ENCODE measurements at regions not wholly inside any gene's neighbourhood (a gene's known extent, or its start where the extent isn't known, plus 50 kb on each side); places are given as distances from the start of the nearest gene placed in this dataset.

DNA sequence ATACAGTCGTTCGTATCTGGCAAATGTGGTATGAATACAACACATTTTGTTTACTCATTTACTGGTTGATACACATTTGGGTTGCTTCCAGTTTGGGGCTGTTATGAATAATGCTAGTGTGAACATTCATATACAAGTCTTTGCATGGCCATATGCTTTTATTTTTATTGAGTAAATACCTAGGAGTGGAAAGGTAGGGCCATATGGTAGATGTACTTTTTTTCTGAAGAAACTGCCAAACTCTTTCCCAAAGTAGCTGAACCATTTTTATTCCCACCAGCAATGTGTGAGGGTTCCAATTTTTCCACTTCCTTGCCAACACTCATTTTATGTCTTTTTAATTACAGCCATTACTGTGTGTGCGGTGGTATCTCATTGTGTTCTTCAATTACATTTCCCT lies 496.2 kb upstream of the NRXN1 start:
- DNase-seq (ENCODE audit: low read depth, low spot score): no peak

DNA sequence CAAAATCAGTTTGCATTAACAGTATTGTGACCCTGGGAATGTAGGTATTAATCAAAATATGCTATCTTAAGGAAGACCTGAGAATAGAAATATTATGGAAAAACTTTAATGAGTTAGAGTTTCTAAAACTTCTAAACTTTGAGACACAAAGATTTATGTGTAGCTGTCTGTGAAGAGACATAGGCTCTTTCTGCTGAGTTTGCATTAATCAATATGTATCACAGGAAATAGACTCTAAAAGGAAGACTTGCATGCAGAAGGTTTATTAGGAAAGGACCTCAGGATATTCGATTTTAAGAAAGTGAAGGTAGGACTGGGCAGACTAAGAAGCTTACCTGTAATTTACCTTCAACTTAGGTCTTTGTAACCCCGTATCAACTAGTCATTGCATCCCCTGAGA lies 494.8 kb upstream of the NRXN1 start:
- no peak for DNase-seq (ENCODE audit: low read depth, low spot score)

- DNase-seq (ENCODE audit: low read depth, low spot score): no peak
Measured at GRCh38 chr2:51516667-51517066, 484.7 kb upstream of the NRXN1 start.

DNA sequence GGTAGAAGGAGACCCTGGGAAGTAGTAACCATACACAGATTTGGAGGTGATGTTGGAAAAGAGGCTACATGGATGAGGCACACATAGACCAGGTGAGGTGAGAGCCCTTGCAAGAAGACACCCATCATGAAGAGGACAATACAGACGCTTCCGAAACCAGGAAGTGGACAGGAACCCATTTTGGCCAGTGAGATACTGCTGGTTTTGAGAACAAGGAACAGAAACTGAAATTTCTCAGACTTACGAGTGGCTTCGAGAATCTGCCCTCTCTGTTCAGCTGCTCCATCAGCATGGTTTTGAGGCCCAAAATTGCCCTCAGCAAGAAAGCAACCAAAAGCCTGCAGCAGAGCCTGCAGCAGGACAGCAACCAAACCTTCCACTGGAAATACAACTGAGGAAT lies 479.1 kb upstream of the NRXN1 start:
- no peak for DNase-seq (ENCODE audit: low read depth, low spot score)

DNA sequence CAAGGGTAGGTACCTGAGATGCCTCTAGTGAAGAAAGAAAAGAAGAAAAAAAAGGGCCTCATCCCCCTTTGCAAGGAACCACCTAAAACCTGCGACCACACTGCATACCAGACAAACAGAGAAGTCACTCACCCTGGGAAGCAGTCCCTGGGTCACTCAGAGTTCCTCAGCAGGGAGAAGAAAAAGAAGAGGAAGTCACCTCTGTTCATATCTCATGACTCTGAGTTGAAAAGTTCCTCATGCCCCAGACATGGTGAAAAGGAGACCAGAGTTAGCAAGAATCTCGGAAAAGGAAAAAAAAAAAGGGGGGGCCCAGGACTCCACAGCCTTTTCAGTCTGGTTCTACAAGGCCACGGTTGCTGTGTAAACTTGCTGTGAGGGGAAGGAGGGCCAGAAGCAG lies 478.4 kb upstream of the NRXN1 start:
- no peak for DNase-seq (ENCODE audit: low read depth, low spot score)

DNA sequence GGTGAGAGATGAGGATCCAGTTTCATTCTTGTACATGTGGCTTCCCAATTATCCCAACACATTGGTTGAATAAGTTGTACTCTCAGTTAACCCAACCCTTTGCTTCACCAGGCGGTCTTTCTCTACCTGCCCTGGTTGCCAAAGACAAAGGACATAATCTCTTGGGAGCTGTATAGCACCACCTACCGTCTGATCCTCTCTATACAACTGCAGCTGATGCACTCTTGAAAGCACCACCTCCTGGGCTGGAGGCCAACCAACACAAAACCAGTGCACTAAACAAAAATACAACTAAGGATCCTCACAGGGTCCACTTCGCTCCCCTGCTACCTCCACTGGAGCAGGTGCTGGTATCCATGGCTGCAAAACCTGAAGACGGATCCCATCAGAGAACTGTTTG lies 473.6 kb upstream of the NRXN1 start:
- DNase-seq (ENCODE audit: low read depth, low spot score): no peak

DNA sequence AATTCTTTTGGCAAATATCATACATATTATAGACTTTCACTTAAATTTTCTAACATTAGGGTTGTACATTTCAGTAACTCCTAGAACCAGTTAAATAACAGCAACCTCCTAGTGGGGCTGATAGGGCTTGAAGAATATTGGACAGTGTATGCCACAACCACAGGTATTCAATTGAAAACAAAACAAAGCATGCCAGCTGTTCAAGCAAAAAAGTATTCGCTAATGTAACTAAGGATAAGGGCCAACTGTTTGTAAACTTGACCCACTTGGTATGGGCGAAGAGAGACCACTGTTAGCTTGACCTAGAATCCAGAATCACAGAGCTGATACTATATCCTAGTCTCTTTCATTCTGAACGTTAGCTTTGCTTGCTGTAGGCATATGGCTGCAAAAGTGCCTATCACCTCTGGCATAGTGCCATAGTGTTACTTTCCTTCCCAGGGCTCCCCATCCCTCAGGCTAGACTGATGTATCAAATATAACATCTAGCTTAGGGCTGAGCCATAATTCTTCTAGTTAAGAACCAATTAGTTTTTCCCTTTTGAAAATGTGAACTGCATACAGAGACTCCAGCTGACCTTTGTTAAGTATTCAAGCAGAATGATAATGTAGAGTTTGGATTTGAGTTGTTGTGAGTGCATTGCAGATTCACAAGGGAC lies 458.8 kb upstream of the NRXN1 start:
- DNase-seq (ENCODE audit: low read depth, low spot score): no peak

DNA sequence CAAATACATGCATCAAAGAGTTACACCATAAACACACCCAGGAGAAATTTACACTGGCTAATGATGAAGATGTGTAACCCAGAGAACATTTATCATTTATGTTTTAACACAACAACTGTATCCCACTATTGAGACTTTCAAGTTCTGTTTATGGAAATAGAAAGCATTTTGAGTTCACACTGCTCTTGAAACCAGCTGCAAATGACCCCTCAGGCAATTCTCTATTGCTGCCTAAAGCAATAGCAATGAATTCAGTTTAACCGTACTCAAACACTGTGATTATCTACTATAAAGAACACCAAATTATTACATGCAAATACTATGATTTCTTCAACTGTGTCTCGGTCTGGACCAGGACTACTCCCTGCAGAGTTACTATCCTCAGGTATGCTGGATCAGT lies 452.7 kb upstream of the NRXN1 start:
- DNase-seq (ENCODE audit: low read depth, low spot score): no peak

DNA sequence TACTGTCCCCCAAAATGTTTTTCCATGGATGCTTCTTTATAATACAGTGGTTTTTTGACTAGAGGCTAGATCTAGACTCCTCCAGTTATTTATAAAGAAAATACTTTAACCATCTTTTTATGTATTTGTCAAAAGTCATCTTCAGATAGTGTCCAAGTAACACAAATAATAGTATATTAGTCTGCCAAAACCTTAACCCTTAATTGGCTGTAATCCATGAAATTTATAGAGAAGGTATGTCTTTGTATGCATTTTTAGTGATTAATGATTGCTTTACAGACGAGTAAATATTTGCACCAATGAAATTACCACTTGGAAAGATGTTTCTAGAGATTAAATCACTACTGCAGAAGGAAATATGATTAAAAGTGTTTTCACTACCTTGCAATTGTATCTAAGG lies 451.8 kb upstream of the NRXN1 start:
- DNase-seq (ENCODE audit: low read depth, low spot score): no peak

GRCh38 chr2:51472783-51473182 lies 440.9 kb upstream of the NRXN1 start:
- DNase-seq (ENCODE audit: low read depth, low spot score): no peak

GRCh38 chr2:51472300-51472699 lies 440.4 kb upstream of the NRXN1 start:
- no peak for DNase-seq (ENCODE audit: low read depth, low spot score)

DNA sequence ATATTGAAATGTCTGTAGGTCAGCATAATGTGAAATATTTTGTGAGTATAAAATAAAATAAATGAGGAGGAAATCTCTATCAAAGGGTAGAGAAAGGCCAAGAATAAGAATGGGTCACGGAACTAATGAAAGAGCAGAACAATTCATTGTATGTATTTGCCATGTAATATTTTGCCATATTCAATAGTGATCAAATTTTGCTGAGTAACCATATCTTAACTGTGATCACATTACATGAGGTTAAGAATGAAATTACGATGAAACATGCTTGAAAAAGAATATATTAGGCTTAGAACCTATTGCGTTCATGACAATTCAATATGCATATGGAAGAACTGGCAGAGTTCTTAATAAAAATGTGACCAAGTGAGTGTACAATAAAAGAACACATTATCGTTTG lies 437.2 kb upstream of the NRXN1 start:
- DNase-seq (ENCODE audit: low read depth, low spot score): no peak

- no peak for DNase-seq (ENCODE audit: low read depth, low spot score)
Measured at GRCh38 chr2:51465326-51465725, 433.4 kb upstream of the NRXN1 start.

DNA sequence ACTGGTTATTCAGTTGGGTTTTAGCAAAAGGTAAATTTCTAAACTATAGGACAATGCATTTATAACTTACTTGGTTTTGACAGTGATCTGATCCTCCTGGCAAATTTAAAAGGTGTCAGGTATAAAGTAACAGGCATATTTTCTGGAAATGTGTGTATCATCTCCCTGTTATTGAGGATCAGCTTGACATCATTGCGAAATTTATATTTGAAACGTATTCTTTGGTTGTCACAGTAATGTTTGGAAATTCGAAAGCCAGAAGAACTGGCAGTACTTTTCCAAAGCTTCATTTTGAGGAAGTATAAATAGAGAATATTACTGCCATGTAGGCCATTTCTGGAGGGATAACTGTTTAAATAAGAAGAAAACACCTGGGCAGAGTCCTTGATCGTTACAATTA lies 422.2 kb upstream of the NRXN1 start:
- no peak for DNase-seq (ENCODE audit: low read depth, low spot score)

- no peak for DNase-seq (ENCODE audit: low read depth, low spot score)
Measured at GRCh38 chr2:51448911-51449310, 417.0 kb upstream of the NRXN1 start.

DNA sequence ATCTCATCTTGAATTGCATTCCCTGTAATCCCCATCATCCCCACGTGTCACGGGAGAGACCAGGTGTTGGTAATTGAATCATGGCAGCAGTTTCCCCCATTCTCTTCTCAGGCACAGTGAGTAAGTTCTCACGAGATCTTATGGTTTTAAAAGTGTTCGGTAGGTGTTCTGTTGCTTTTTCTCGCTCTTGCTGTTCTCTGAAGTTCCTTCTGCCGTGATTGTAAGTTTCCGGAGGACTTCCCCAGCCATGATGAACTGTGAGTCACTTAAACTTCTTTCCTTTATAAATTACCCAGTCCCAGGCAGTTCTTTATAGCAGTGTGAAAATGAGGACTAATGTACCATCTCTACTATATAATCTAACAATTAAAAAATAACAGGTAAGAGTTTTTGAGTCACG lies 409.9 kb upstream of the NRXN1 start:
- no peak for DNase-seq (ENCODE audit: low read depth, low spot score)

DNA sequence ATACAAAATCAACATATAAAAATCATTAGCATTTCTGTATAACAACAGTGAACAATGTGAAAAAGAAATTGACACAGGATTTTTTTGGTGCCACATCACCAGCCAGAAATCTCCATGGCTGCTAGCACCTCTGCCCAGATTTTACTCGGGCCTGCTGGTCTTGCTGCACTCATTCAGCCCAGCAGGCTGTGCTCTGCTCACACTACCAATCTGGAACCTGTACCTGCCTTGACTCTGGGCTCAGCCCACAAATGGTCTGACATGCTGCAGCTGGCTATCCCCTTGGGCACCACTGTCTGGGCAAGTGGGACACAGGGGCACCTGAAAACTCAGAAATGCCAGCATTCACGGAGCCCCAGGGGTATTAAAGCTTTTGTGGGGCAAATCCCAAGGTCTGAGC lies 392.5 kb upstream of the NRXN1 start:
- DNase-seq (ENCODE audit: low read depth, low spot score): no peak

DNA sequence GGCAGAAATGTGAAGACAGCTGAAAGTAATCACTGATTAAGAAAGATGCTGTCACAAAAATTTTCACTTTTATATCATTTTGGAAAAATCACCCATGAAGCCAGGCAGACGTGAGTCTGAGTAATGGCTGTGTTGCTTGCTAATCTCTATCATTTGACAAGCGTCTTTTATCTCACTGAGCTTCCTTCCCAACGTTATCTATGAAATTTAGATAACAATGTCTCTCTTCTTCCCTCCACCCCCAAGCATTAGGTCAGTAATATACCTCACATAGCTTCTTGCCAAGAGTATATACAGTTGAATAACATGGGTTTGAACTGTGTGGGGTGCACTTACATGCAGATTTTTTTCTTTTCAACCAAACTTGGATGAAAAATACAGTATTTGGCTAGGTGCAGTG lies 388.6 kb upstream of the NRXN1 start:
- no peak for DNase-seq (ENCODE audit: low read depth, low spot score)

DNA sequence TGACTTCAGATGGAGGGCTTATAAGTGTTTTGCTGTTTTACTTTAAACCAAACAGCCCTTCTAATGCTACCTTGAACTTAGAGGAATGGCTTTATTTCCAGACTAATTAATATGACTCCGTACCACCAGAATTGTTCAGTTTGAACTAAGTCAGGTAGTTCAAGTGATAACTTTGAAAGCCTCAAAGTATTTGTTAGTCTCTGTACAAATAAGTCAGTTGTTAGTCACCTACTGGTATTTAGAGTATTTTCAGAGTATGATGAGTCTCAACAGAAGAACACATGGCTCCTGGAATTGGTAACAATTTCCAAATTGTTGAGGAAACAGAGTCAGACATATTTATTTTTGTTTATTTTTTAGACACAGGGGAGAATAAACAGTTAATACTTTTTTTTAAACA lies 381.8 kb upstream of the NRXN1 start:
- no peak for DNase-seq (ENCODE audit: low read depth, low spot score)

GRCh38 chr2:51410331-51410730 lies 378.4 kb upstream of the NRXN1 start:
- DNase-seq (ENCODE audit: low read depth, low spot score): no peak

DNA sequence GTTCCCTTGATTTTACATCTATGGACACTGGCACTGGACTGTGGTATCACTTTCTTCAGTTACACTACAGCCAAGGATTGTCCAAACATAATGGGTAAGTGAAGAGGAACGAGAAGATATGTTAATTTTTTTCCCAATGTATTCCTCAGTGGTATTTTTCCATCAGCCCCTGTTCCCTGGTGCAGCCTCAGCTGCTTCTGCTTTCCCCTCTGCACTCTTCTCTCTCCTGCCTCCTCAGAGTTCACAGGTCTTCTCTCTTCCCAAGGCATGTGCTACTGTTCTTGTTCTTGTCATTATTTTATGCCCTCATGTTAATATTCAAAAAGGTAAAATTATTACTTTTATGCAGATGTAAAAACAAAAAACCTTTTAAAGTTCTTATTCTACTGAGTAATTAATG lies 378.0 kb upstream of the NRXN1 start:
- DNase-seq (ENCODE audit: low read depth, low spot score): no peak

DNA sequence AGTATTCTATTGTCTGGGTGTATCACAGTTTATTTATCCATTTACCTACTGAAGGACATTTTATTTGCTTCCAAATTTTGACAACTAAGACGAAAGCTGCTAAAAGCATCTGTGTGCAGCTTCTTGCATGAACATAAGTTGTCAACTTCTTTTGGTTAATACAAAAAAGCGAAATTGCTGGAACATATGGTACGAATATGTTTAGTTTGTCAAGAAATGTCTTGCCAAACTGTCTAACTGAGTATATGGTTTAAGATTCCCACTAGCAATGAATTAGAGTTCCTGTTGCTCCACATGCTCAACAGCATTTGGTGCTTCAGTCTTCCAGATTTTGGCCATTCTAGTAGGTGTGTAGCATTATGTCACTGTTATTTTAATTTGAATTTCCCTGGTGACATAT lies 372.3 kb upstream of the NRXN1 start:
- DNase-seq (ENCODE audit: low read depth, low spot score): no peak

DNA sequence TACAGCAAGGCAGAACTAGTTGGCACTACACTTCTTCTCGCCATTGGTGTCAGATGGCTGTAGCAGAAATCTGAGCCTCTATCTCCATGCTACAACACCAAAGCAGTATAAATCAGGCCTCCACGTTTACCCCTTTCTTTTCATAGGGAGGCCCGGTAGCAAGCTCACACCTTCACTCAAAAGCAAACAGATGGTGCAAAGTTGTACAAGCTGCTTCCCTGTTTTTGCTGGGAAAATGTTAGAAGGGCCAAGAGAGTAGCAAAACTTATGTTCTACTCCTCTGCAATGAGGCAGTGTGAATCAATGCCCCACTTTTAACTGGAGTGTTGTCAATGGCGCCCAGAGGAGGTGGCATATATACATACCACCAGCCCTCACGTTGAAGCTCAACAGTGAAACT lies 369.6 kb upstream of the NRXN1 start:
- DNase-seq (ENCODE audit: low read depth, low spot score): no peak

GRCh38 chr2:51387235-51387634 lies 355.3 kb upstream of the NRXN1 start:
- no peak for DNase-seq (ENCODE audit: low read depth, low spot score)
